ENCODE measurements at regions not wholly inside any gene's neighbourhood (a gene's known extent, or its start where the extent isn't known, plus 50 kb on each side); places are given as distances from the start of the nearest gene placed in this dataset.

GRCh38 chr10:71067098-71067740 is 145.2 kb upstream of the UNC5B start:
- no peak for DNase-seq (ENCODE audit: low read depth)

- peak; percentile 55 for DNase-seq (ENCODE audit: low read depth)
Measured at GRCh38 chr10:71068861-71069271, 143.5 kb upstream of the UNC5B start.

- no peak for DNase-seq (ENCODE audit: low read depth)
Measured at GRCh38 chr10:71069909-71070666, 142.3 kb upstream of the UNC5B start.

DNA sequence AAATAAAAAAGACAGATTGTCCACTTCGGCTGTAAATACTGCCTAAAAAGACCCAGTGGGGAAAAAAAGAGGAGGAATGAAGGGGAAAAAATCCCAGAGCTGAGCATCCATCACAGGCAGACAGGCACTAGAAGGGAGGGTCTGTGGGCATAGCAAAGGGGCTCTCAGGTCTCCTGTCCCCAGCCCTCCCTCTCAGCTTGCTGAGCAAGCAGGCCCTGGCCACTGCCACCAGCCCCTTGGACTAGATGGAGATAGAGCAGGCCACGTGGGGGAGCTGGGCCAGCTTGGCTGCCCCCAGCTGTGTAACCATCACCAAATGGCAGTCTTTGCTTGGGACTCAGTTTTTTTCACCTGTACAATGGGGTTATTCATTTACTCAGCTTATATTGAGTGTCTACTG is 141.6 kb upstream of the UNC5B start:
- DNase-seq (ENCODE audit: low read depth): no peak

DNA sequence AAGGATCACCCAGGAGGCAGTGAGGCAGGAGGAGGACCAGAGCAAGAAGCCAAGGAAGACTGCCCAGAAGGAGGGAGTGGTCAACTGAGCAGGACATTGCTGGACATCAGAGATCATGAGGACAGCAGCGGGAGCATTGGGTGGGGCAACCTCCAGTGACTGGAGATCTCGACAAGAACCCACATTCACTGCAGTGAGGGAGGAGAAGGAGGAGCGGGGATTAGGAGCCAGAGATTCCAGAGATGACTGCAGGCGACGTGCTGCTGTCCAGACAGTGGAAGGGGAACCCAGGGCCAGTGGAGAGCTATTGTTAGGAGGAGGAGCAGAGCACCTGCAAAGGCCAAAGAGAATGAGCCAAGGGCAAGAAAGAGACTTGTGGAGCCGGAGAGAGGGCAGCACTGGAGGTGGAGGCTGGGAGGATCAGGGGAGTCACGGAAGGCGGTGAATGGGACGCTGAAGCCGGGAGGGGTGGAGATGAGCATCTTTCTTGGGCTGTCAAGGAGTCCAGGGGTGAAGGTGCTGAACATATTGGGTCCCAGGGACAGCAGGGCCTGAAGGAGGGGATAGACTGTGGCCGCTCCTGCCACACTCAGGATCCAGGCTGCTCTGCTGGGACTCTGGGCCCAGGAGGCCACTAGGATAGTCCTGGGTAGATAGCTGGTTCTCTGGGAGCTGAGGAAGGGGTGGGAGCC is 140.1 kb upstream of the UNC5B start:
- DNase-seq (ENCODE audit: low read depth): no peak

- no peak for DNase-seq (ENCODE audit: low read depth)
Measured at GRCh38 chr10:71072823-71073210, 139.6 kb upstream of the UNC5B start.

- DNase-seq (ENCODE audit: low read depth): no peak
Measured at GRCh38 chr10:71073451-71074175, 138.8 kb upstream of the UNC5B start.

GRCh38 chr10:71074176-71074755 is 138.1 kb upstream of the UNC5B start:
- DNase-seq (ENCODE audit: low read depth): no peak

DNA sequence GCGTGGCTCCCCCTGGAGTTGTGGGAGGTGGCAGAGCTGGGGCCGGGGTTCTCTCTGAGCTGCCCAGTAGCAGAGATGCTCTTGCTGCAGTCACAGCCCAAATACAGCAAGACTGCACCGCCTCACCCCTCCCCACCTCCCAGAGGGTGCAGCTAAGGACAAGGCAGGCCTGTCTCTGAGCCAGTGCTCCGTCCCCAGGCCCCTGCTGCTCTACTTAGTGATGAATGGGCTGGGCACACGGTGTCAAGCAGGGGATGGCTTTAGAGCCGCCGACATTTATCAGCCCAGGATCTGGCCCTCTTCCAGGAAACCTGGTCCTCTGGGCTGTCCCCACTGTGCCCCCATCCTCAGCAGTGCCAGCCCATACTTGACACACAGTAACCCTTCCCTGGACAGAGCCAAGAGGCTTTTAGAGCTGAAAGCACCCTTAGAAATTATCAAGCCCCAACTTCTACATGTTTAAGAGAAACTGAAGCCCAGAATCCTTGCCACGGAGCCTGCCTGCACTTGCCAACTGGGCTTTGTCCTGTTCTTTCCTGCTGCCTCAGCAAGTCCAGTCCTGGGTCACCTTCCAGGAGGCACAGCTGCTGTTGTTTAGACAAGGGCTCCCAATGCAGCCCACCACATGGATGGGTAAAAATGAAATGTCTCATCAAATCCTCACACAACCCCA is 137.1 kb upstream of the UNC5B start:
- DNase-seq (ENCODE audit: low read depth): no peak

- DNase-seq (ENCODE audit: low read depth): no peak
Measured at GRCh38 chr10:71075759-71076472, 136.5 kb upstream of the UNC5B start.

- DNase-seq (ENCODE audit: low read depth): no peak
Measured at GRCh38 chr10:71076473-71077142, 135.8 kb upstream of the UNC5B start.

GRCh38 chr10:71077143-71077581 is 135.2 kb upstream of the UNC5B start:
- DNase-seq (ENCODE audit: low read depth): peak; percentile 4

GRCh38 chr10:71077796-71078453 is 134.4 kb upstream of the UNC5B start:
- DNase-seq (ENCODE audit: low read depth): no peak

GRCh38 chr10:71078454-71079145 is 133.8 kb upstream of the UNC5B start:
- no peak for DNase-seq (ENCODE audit: low read depth)

- no peak for DNase-seq (ENCODE audit: low read depth)
Measured at GRCh38 chr10:71079761-71080380, 132.5 kb upstream of the UNC5B start.

GRCh38 chr10:71080381-71081228 is 131.8 kb upstream of the UNC5B start:
- DNase-seq (ENCODE audit: low read depth): no peak

- no peak for DNase-seq (ENCODE audit: low read depth)
Measured at GRCh38 chr10:71081229-71081560, 131.2 kb upstream of the UNC5B start.

Data from LHCN-M2 (cell line).